HCT116 (cell line): ENCODE measurements at regions not wholly inside any gene's neighbourhood (a gene's known extent, or its start where the extent isn't known, plus 50 kb on each side); places are given as distances from the start of the nearest gene placed in this dataset.

Source experiments
- ATAC-seq: fragments of 200-7000 bp; cut with Tn5 transposase; 2 replicates; pipeline ENCODE4 v1.9.1; 2020; ENCODE audit warnings: mild to moderate bottlenecking, moderate library complexity
- BruUV-seq: library from RNA; stranded (reverse); fragments of 400-500 nt; replicated peaks from 2 replicates; lab custom pipeline; 2021; lab: Mats Ljungman, UMichigan
- CTCF ChIA-PET: fragments of 300-600 bp; sonication (Branson Sonifier 250); formaldehyde crosslinking; loops from one replicate; lab custom pipeline; 2021; ENCODE audit warnings: antibody characterized with exemption; lab: Charles Lee
- POLR2A ChIA-PET: fragments of 300-600, 350-600 bp; sonication (Branson Sonifier 250); formaldehyde crosslinking; loops from one replicate; lab custom pipeline; 2021; ENCODE audit warnings: antibody characterized with exemption; lab: Charles Lee
- RAD21 ChIA-PET, 2 experiments: fragments of 300-600 bp; sonication (Branson Sonifier 250); formaldehyde crosslinking; loops; one replicate each; lab custom pipeline; 2023; ENCODE audit warnings: low total read pairs in 2 of 2; ENCODE audit not compliant: uncharacterized antibody in 2 of 2, unreplicated experiment in 2 of 2, low non-redundant PET in 1 of 2; lab: Charles Lee
- DNase-seq: peaks from one replicate; pipeline ENCODE4 v3.0.0-alpha.2; 2010; ENCODE audit warnings: low read depth, low spot score
- H2AFZ ChIP-seq: fragments of 200-600 bp; shearing (Covaris generic), sonication (generic); 2 replicates; pipeline ENCODE4 v1.6.1; 2017; ENCODE audit warnings: low read depth, mixed run types, mixed read lengths, antibody characterized with exemption, low read length; ENCODE audit not compliant: poor library complexity, severe bottlenecking
- H3K27ac ChIP-seq: 2 replicates; pipeline ENCODE4 v1.5.1; 2012; ENCODE audit warnings: low read depth, low read length
- H3K27me3 ChIP-seq: fragments of 200-600 bp; sonication (generic); 2 replicates; pipeline ENCODE4 v1.6.1; 2016; ENCODE audit warnings: mixed run types, low read length, mixed read lengths; ENCODE audit not compliant: insufficient read depth
- H3K36me3 ChIP-seq, 2 experiments: fragments of 200-500 bp in 1 of 2; fragments of 200-600 bp in 1 of 2; sonication (Bioruptor generic) in 1 of 2; sonication (generic) in 1 of 2; 2 replicates each; pipeline versions ENCODE4 v1.5.1 to v1.6.1; 2014 to 2016; ENCODE audit warnings: low read length in 2 of 2, inconsistent platforms in 1 of 2, mixed read lengths in 1 of 2, mixed run types in 1 of 2; ENCODE audit not compliant: insufficient read depth in 2 of 2, control insufficient read depth in 1 of 2
- H3K4me1 ChIP-seq, 2 experiments: fragments of 200-600 bp in 1 of 2; sonication (generic) in 1 of 2; 2 replicates each; pipeline versions ENCODE4 v1.5.1 to v1.6.1; 2012 to 2017; ENCODE audit warnings: low read length in 2 of 2, inconsistent platforms in 1 of 2, mild to moderate bottlenecking in 1 of 2, mixed read lengths in 1 of 2, mixed run types in 1 of 2, moderate library complexity in 1 of 2; ENCODE audit not compliant: insufficient read depth in 2 of 2, control insufficient read depth in 1 of 2
- H3K4me2 ChIP-seq: fragments of 200-600 bp; sonication (generic); 2 replicates; pipeline ENCODE4 v1.6.1; 2017; ENCODE audit warnings: mixed run types, low read length, mixed read lengths
- H3K4me3 ChIP-seq, 2 experiments: fragments of 200-600 bp in 1 of 2; sonication (generic) in 1 of 2; replicated peaks in 1 of 2; 2 replicates each; pipeline ENCODE4 v1.5.1; 2011 to 2016; ENCODE audit warnings: low read length in 2 of 2, control low read depth in 1 of 2, low read depth in 1 of 2, mild to moderate bottlenecking in 1 of 2, mixed read lengths in 1 of 2, mixed run types in 1 of 2
- H3K79me2 ChIP-seq: fragments of 200-600 bp; sonication (generic); 2 replicates; pipeline ENCODE4 v1.6.1; 2017; ENCODE audit warnings: mild to moderate bottlenecking, mixed run types, low read length, moderate library complexity, mixed read lengths; ENCODE audit not compliant: insufficient read depth
- H3K9ac ChIP-seq: fragments of 200-600 bp; sonication (generic); 2 replicates; pipeline ENCODE4 v1.6.1; 2016; ENCODE audit warnings: low read length, mixed read lengths
- H3K9me2 ChIP-seq: fragments of 200-600 bp; sonication (generic), shearing (Covaris generic); 2 replicates; pipeline ENCODE4 v1.6.1; 2017; ENCODE audit warnings: mixed run types, mild to moderate bottlenecking, moderate library complexity; ENCODE audit not compliant: insufficient read depth
- H3K9me3 ChIP-seq, 2 experiments: fragments of 200-500 bp in 1 of 2; fragments of 200-600 bp in 1 of 2; sonication (Bioruptor generic) in 1 of 2; sonication (generic) in 1 of 2; 2 replicates each; pipeline ENCODE4 v1.6.1; 2014 to 2017; ENCODE audit warnings: low read length in 2 of 2, mixed read lengths in 2 of 2, inconsistent platforms in 1 of 2, low read depth in 1 of 2, mild to moderate bottlenecking in 1 of 2, mixed run types in 1 of 2, moderate library complexity in 1 of 2; ENCODE audit not compliant: control insufficient read depth in 1 of 2, insufficient read depth in 1 of 2
- H4K20me1 ChIP-seq: fragments of 200-600 bp; sonication (generic), shearing (Covaris generic); 2 replicates; pipeline ENCODE4 v1.6.1; 2017; ENCODE audit warnings: mixed run types, mild to moderate bottlenecking, moderate library complexity; ENCODE audit not compliant: insufficient read depth
- ATF3 ChIP-seq: IDR thresholded peaks from 2 replicates; pipeline ENCODE4 v1.6.1; 2012
- CBX3 ChIP-seq: IDR thresholded peaks from 2 replicates; pipeline ENCODE4 v1.6.1; 2012; ENCODE audit warnings: low read depth
- CTCF ChIP-seq, 3 experiments: fragments of 200-600 bp in 1 of 3; sonication (generic) in 1 of 3; IDR thresholded peaks in 2 of 3; conservative IDR thresholded peaks in 1 of 3; 2 replicates each; pipeline ENCODE4 v1.5.1; 2012 to 2017; ENCODE audit warnings: low read depth in 2 of 3, low read length in 2 of 3, antibody characterized with exemption in 1 of 3, borderline replicate concordance in 1 of 3, control low read depth in 1 of 3, mild to moderate bottlenecking in 1 of 3, mixed read lengths in 1 of 3, mixed run types in 1 of 3, moderate library complexity in 1 of 3; ENCODE audit not compliant: insufficient read depth in 1 of 3
- ELF1 ChIP-seq: IDR thresholded peaks from 2 replicates; pipeline ENCODE4 v1.6.1; 2012; ENCODE audit warnings: low read depth, borderline replicate concordance
- EZH2 ChIP-seq: fragments of 200-600 bp; sonication (generic); IDR thresholded peaks from 2 replicates; pipeline ENCODE4 v1.6.1; 2017; ENCODE audit warnings: antibody characterized with exemption, mixed run types
- EZH2phosphoT487 ChIP-seq: fragments of 200-600 bp; IDR thresholded peaks from 2 replicates; pipeline ENCODE4 v1.6.1; 2018; ENCODE audit warnings: antibody characterized with exemption, borderline replicate concordance
- JUND ChIP-seq: IDR thresholded peaks from 2 replicates; pipeline ENCODE4 v1.6.1; 2012
- MAX ChIP-seq: IDR thresholded peaks from 2 replicates; pipeline ENCODE4 v1.6.1; 2012
- POLR2A ChIP-seq: IDR thresholded peaks from 2 replicates; pipeline ENCODE4 v1.7.0; 2011; ENCODE audit warnings: borderline replicate concordance; ENCODE audit not compliant: insufficient read depth, insufficient read length; ENCODE audit errors: extremely low read depth
- POLR2AphosphoS5 ChIP-seq: IDR thresholded peaks from 2 replicates; pipeline ENCODE4 v1.6.1; 2011; ENCODE audit warnings: mild to moderate bottlenecking, low read depth, low read length, moderate library complexity
- RAD21 ChIP-seq: IDR thresholded peaks from 2 replicates; pipeline ENCODE4 v1.6.1; 2012; ENCODE audit warnings: low read depth, mild to moderate bottlenecking
- REST ChIP-seq: IDR thresholded peaks from 2 replicates; pipeline ENCODE4 v1.6.1; 2012; ENCODE audit warnings: low read depth
- SIN3A ChIP-seq: IDR thresholded peaks from 2 replicates; pipeline ENCODE4 v1.6.1; 2012; ENCODE audit warnings: low read depth
- SP1 ChIP-seq: IDR thresholded peaks from 2 replicates; pipeline ENCODE4 v1.6.1; 2012; ENCODE audit warnings: low read depth
- SRF ChIP-seq: IDR thresholded peaks from 2 replicates; pipeline ENCODE4 v1.6.1; 2012; ENCODE audit warnings: low read depth
- YY1 ChIP-seq: IDR thresholded peaks from 2 replicates; pipeline ENCODE4 v1.6.1; 2011; ENCODE audit warnings: low read length, low read depth, moderate library complexity, mild to moderate bottlenecking; ENCODE audit not compliant: insufficient replicate concordance; ENCODE audit errors: extremely low read depth
- ZBTB33 ChIP-seq: IDR thresholded peaks from 2 replicates; pipeline ENCODE4 v1.6.1; 2011; ENCODE audit warnings: mild to moderate bottlenecking, low read length, moderate library complexity; ENCODE audit not compliant: insufficient replicate concordance; ENCODE audit errors: extremely low read depth
- ZFX ChIP-seq: fragments of 450-650 bp; IDR thresholded peaks from 2 replicates; pipeline ENCODE4 v1.6.1; 2017
- ZNF274 ChIP-seq: fragments of 200-500 bp; sonication (Bioruptor generic); IDR thresholded peaks from 2 replicates; pipeline ENCODE4 v1.6.1; 2014; ENCODE audit warnings: mild to moderate bottlenecking, low read depth, low read length, inconsistent platforms
- intact Hi-C: fragments of 100-400 bp; cut with micrococcal nuclease; formaldehyde crosslinking; loops from 2 replicates; pipeline ENCODE4 v1.10.0; 2022

- Histone ChIP-seq H3K9me2 (no peaks in the 10 kb centered on the region), H3K27me3 (no peaks in the 10 kb centered on the region), H2AFZ (no peak overlapping the region), H3K9me3 (no peaks in the 10 kb centered on the region), H4K20me1 (no peaks in the 10 kb centered on the region), H3K4me3 (no peak overlapping the region), H3K9ac (no peak overlapping the region), H3K27ac (no peak overlapping the region), H3K79me2 (no peaks in the 10 kb centered on the region), H3K36me3 (no peaks in the 10 kb centered on the region), H3K4me1 (no peaks in the 10 kb centered on the region), H3K4me2 (no peak overlapping the region)
- DNase-seq: no peak
- ATAC-seq: no peak
- intact Hi-C loops: no loop called here
- RAD21 ChIA-PET: no interaction called here
- POLR2A ChIA-PET: no interaction called here
- TF ChIP-seq SP1 (no peak), YY1 (no peak), POLR2AphosphoS5 (no peak), ZFX (no peak), ATF3 (no peak), EZH2phosphoT487 (no peak), REST (no peak), ZNF274 (no peak), CBX3 (no peak), MAX (no peak), ELF1 (no peak), JUND (no peak), RAD21 (no peak), POLR2A (no peak), EZH2 (no peak), SIN3A (no peak), SRF (no peak), ZBTB33 (no peak), CTCF (IDR thresholded peaks at IDR 0.05 in 2 of 3, conservative IDR thresholded peaks at IDR 0.05 in 1 of 3; ENCODE audit: borderline replicate concordance in 1 of 3, insufficient read depth in 1 of 3, low read depth in 2 of 3, low read length in 2 of 3) (no peak)
- BruUV-seq: no TSS peak
- CTCF ChIA-PET: no interaction called here
These were observed 79.7 kb downstream of the UNCX start for GRCh38 chr7:1312136-1313070.
